Loucy (cell line): ENCODE measurements at regions not wholly inside any gene's neighbourhood (a gene's known extent, or its start where the extent isn't known, plus 50 kb on each side); places are given as distances from the start of the nearest gene placed in this dataset.

Experiments
- H2AFZ ChIP-seq: fragments of 200-600 bp; sonication (generic); 2 replicates; pipeline ENCODE4 v1.6.0; 2016; ENCODE audit warnings: antibody characterized with exemption, mild to moderate bottlenecking, low read length, moderate library complexity
- H3F3A ChIP-seq: fragments of 200-600 bp; 2 replicates; pipeline ENCODE4 v1.6.0; 2016; ENCODE audit warnings: antibody characterized with exemption, low read depth, mild to moderate bottlenecking
- H3K27me3 ChIP-seq: fragments of 200-600 bp; sonication (generic); 2 replicates; pipeline ENCODE4 v1.6.1; 2014; ENCODE audit warnings: low read length, mild to moderate bottlenecking; ENCODE audit not compliant: insufficient read depth, poor library complexity, severe bottlenecking
- H3K36me3 ChIP-seq: fragments of 200-600 bp; sonication (generic); 2 replicates; pipeline ENCODE4 v1.6.1; 2016; ENCODE audit warnings: low read length; ENCODE audit not compliant: insufficient read depth
- H3K4me1 ChIP-seq: fragments of 200-600 bp; sonication (generic); 2 replicates; pipeline ENCODE4 v1.5.1; 2014; ENCODE audit warnings: low read length, mild to moderate bottlenecking; ENCODE audit not compliant: insufficient read depth, poor library complexity, severe bottlenecking
- H3K4me2 ChIP-seq: fragments of 200-600 bp; sonication (generic); 2 replicates; pipeline ENCODE4 v1.6.0; 2014; ENCODE audit warnings: antibody characterized with exemption, low read length, low read depth, mild to moderate bottlenecking; ENCODE audit not compliant: poor library complexity, severe bottlenecking
- H3K4me3 ChIP-seq: fragments of 200-600 bp; sonication (generic); 2 replicates; pipeline ENCODE4 v1.5.1; 2014; ENCODE audit warnings: low read length, mild to moderate bottlenecking, mixed read lengths; ENCODE audit not compliant: poor library complexity, severe bottlenecking
- H3K79me2 ChIP-seq: fragments of 200-600 bp; sonication (generic); 2 replicates; pipeline ENCODE4 v1.6.1; 2014; ENCODE audit warnings: low read length; ENCODE audit not compliant: insufficient read depth
- H3K9ac ChIP-seq: fragments of 200-600 bp; sonication (generic); 2 replicates; pipeline ENCODE4 v1.6.0; 2014; ENCODE audit warnings: mild to moderate bottlenecking, low read depth, low read length, moderate library complexity; ENCODE audit not compliant: poor library complexity, severe bottlenecking
- H3K9me2 ChIP-seq: fragments of 200-600 bp; sonication (generic); replicated peaks from 2 replicates; pipeline ENCODE4 v1.6.1; 2016; ENCODE audit warnings: low read depth, low read length, mixed read lengths
- H3K9me3 ChIP-seq: fragments of 200-600 bp; sonication (generic); 2 replicates; pipeline ENCODE4 v1.6.1; 2014; ENCODE audit warnings: mild to moderate bottlenecking, antibody characterized with exemption, low read length, low read depth; ENCODE audit not compliant: insufficient read depth
- H4K20me1 ChIP-seq: fragments of 200-600 bp; sonication (generic); 2 replicates; pipeline ENCODE4 v1.6.0; 2014; ENCODE audit warnings: antibody characterized with exemption, low read length, mild to moderate bottlenecking; ENCODE audit not compliant: insufficient read depth, poor library complexity, severe bottlenecking
- CTCF ChIP-seq: fragments of 200-600 bp; sonication (generic); conservative IDR thresholded peaks from 2 replicates; pipeline ENCODE4 v1.5.1; 2014; ENCODE audit warnings: mild to moderate bottlenecking, antibody characterized with exemption, low read length
- EZH2phosphoT487 ChIP-seq: fragments of 200-600 bp; IDR thresholded peaks from 2 replicates; pipeline ENCODE4 v1.6.1; 2018; ENCODE audit warnings: antibody characterized with exemption, mild to moderate bottlenecking, moderate library complexity, borderline replicate concordance

- Histone ChIP-seq H3K4me2 (no peak overlapping the region), H3K36me3 (no peaks in the 10 kb centered on the region), H4K20me1 (no peaks in the 10 kb centered on the region), H3K79me2 (no peaks in the 10 kb centered on the region), H3K4me3 (no peak overlapping the region), H2AFZ (no peak overlapping the region), H3K9me2 (no peaks in the 10 kb centered on the region), H3K9me3 (no peaks in the 10 kb centered on the region), H3K9ac (no peak overlapping the region), H3F3A (no peaks in the 10 kb centered on the region), H3K27me3 (peaks cover 8% of the 10 kb centered on the region), H3K4me1 (no peaks in the 10 kb centered on the region)
- TF ChIP-seq EZH2phosphoT487 = no peak
- TF ChIP-seq CTCF = no peak
These were observed 132.6 kb downstream of the RPAP3 start for GRCh38 chr12:47573146-47573659.

- Histone ChIP-seq H3K9me2 (no peaks in the 10 kb centered on the region), H4K20me1 (no peaks in the 10 kb centered on the region), H3K9me3 (no peaks in the 10 kb centered on the region), H3K9ac (no peak overlapping the region), H3K27me3 (peaks cover 8% of the 10 kb centered on the region), H3F3A (no peaks in the 10 kb centered on the region), H3K4me3 (no peak overlapping the region), H3K4me1 (no peaks in the 10 kb centered on the region), H3K4me2 (no peak overlapping the region), H2AFZ (no peak overlapping the region), H3K36me3 (no peaks in the 10 kb centered on the region), H3K79me2 (no peaks in the 10 kb centered on the region)
- TF ChIP-seq EZH2phosphoT487 (no peak), CTCF (no peak)
These were observed 135.7 kb downstream of the RPAP3 start for GRCh38 chr12:47570151-47570550.

GRCh38 chr12:47562201-47562600, 143.6 kb downstream of the RPAP3 start:
- Histone ChIP-seq H2AFZ (no peak overlapping the region), H3K4me1 (no peaks in the 10 kb centered on the region), H3K9me3 (no peaks in the 10 kb centered on the region), H3K4me3 (no peak overlapping the region), H3F3A (no peaks in the 10 kb centered on the region), H3K4me2 (no peak overlapping the region), H4K20me1 (no peaks in the 10 kb centered on the region), H3K9me2 (no peaks in the 10 kb centered on the region), H3K79me2 (no peaks in the 10 kb centered on the region), H3K36me3 (no peaks in the 10 kb centered on the region), H3K9ac (no peak overlapping the region), H3K27me3 (peaks cover 17% of the 10 kb centered on the region)
- no peak for TF ChIP-seq CTCF
- TF ChIP-seq EZH2phosphoT487 = no peak
